Mesendoderm (in vitro differentiated cells): ENCODE measurements at regions not wholly inside any gene's neighbourhood (a gene's known extent, or its start where the extent isn't known, plus 50 kb on each side); places are given as distances from the start of the nearest gene placed in this dataset.

Source experiments
- DNase-seq: peaks from one replicate; pipeline ENCODE4 v3.0.0; 2013
- H2AK5ac ChIP-seq: 2 replicates; pipeline ENCODE4 v1.6.1; 2013; ENCODE audit warnings: low read length, inconsistent platforms
- H2BK120ac ChIP-seq: 2 replicates; pipeline ENCODE4 v1.6.1; 2013; ENCODE audit warnings: low read depth, mild to moderate bottlenecking, low read length, moderate library complexity, mixed read lengths
- H2BK15ac ChIP-seq: replicated peaks from 2 replicates; pipeline ENCODE4 v1.6.1; 2013; ENCODE audit warnings: low read depth, mild to moderate bottlenecking, moderate library complexity
- H2BK5ac ChIP-seq: 2 replicates; pipeline ENCODE4 v1.6.1; 2013; ENCODE audit warnings: low read length, inconsistent platforms
- H3K18ac ChIP-seq: 2 replicates; pipeline ENCODE4 v1.6.1; 2013; ENCODE audit warnings: mild to moderate bottlenecking, low read length, mixed read lengths
- H3K23ac ChIP-seq: one replicate; pipeline ENCODE4 v1.6.1; 2013; ENCODE audit warnings: low read length
- H3K27ac ChIP-seq: 2 replicates; pipeline ENCODE4 v1.5.1; 2013; ENCODE audit warnings: low read depth, mild to moderate bottlenecking, inconsistent platforms, low read length, moderate library complexity
- H3K27me3 ChIP-seq: 2 replicates; pipeline ENCODE4 v1.6.1; 2013; ENCODE audit warnings: low read length, control low read depth, mild to moderate bottlenecking, inconsistent platforms; ENCODE audit not compliant: insufficient read depth, poor library complexity
- H3K36me3 ChIP-seq: 2 replicates; pipeline ENCODE4 v1.6.1; 2013; ENCODE audit warnings: low read length, inconsistent platforms; ENCODE audit not compliant: control insufficient read depth, insufficient read depth
- H3K4ac ChIP-seq: one replicate; pipeline ENCODE4 v1.6.1; 2013; ENCODE audit warnings: low read depth, mild to moderate bottlenecking, low read length, moderate library complexity
- H3K4me1 ChIP-seq: 2 replicates; pipeline ENCODE4 v1.6.1; 2013; ENCODE audit warnings: low read depth, low read length, inconsistent platforms; ENCODE audit not compliant: control insufficient read depth
- H3K4me2 ChIP-seq: 2 replicates; pipeline ENCODE4 v1.6.1; 2013; ENCODE audit warnings: low read length
- H3K4me3 ChIP-seq: 2 replicates; pipeline ENCODE4 v1.5.1; 2013; ENCODE audit warnings: mild to moderate bottlenecking, low read length
- H3K56ac ChIP-seq: one replicate; pipeline ENCODE4 v1.6.1; 2013; ENCODE audit warnings: low read length
- H3K79me1 ChIP-seq: 2 replicates; pipeline ENCODE4 v1.6.1; 2013; ENCODE audit warnings: low read length, inconsistent platforms
- H3K79me2 ChIP-seq: 2 replicates; pipeline ENCODE4 v1.6.1; 2013; ENCODE audit warnings: mild to moderate bottlenecking, low read length; ENCODE audit not compliant: control insufficient read depth, insufficient read depth
- H3K9ac ChIP-seq: 2 replicates; pipeline ENCODE4 v1.6.1; 2013; ENCODE audit warnings: low read length, inconsistent platforms
- H4K5ac ChIP-seq: one replicate; pipeline ENCODE4 v1.6.1; 2013; ENCODE audit warnings: low read length
- H4K8ac ChIP-seq: one replicate; pipeline ENCODE4 v1.6.1; 2013; ENCODE audit warnings: low read depth, mild to moderate bottlenecking, control low read depth, low read length, moderate library complexity
- WGBS: extraction: QIAGEN DNeasy Blood & Tissue Kit; methylation state at CpG from one replicate; pipeline ENCODE4 v1.1.7; 2013; ENCODE audit warnings: low lambda C conversion rate, missing lambda C conversion rate; ENCODE audit not compliant: insufficient coverage; ENCODE audit errors: extremely low coverage; 5-methylcytosine and 5-hydroxymethylcytosine counted together

GRCh38 chr6:132079286-132079685, 128.1 kb upstream of the CCN2 start:
- H3K4me2 ChIP-seq = no peak overlapping the region
- no peak overlapping the region for H3K4me3 ChIP-seq
- no peak overlapping the region for H4K5ac ChIP-seq
- H3K23ac ChIP-seq = no peak overlapping the region
- H2AK5ac ChIP-seq = no peak overlapping the region
- H3K27ac ChIP-seq = no peak overlapping the region
- no peaks in the 10 kb centered on the region for H3K36me3 ChIP-seq
- H2BK5ac ChIP-seq = no peak overlapping the region
- no peak overlapping the region for H2BK120ac ChIP-seq
- DNase-seq = no peak
- no peak overlapping the region for H3K56ac ChIP-seq
- H3K4me1 ChIP-seq = no peaks in the 10 kb centered on the region
- no peak overlapping the region for H3K18ac ChIP-seq
- no peak overlapping the region for H3K9ac ChIP-seq
- no peak overlapping the region for H4K8ac ChIP-seq
- H3K4ac ChIP-seq = no peak overlapping the region
- no peaks in the 10 kb centered on the region for H3K79me1 ChIP-seq
- no peaks in the 10 kb centered on the region for H3K79me2 ChIP-seq
- no peak overlapping the region for H2BK15ac ChIP-seq
- H3K27me3 ChIP-seq = no peaks in the 10 kb centered on the region
- no CpG with 5 or more reads among the region's 5 CpGs for WGBS

- Histone ChIP-seq H3K56ac (no peak overlapping the region), H3K4ac (no peak overlapping the region), H3K36me3 (no peaks in the 10 kb centered on the region), H3K4me3 (no peak overlapping the region), H4K8ac (no peak overlapping the region), H3K27ac (no peak overlapping the region), H4K5ac (no peak overlapping the region), H3K79me2 (no peaks in the 10 kb centered on the region), H3K23ac (no peak overlapping the region), H3K4me1 (no peaks in the 10 kb centered on the region), H3K27me3 (no peaks in the 10 kb centered on the region), H2BK5ac (no peak overlapping the region), H2AK5ac (no peak overlapping the region), H3K79me1 (no peaks in the 10 kb centered on the region), H2BK120ac (no peak overlapping the region), H3K18ac (no peak overlapping the region), H3K9ac (no peak overlapping the region), H2BK15ac (no peak overlapping the region), H3K4me2 (no peak overlapping the region)
- no peak for DNase-seq
- WGBS = no CpG with 5 or more reads among the region's 3 CpGs
Observed at GRCh38 chr6:132076452-132076851, 125.3 kb upstream of the CCN2 start.

- no peak overlapping the region for H2AK5ac ChIP-seq
- no peak overlapping the region for H3K27ac ChIP-seq
- no peak overlapping the region for H3K9ac ChIP-seq
- H2BK5ac ChIP-seq = no peak overlapping the region
- no peak overlapping the region for H3K4me2 ChIP-seq
- H4K8ac ChIP-seq = no peak overlapping the region
- no peak overlapping the region for H2BK120ac ChIP-seq
- no peaks in the 10 kb centered on the region for H3K79me1 ChIP-seq
- no peak overlapping the region for H3K23ac ChIP-seq
- no peaks in the 10 kb centered on the region for H3K4me1 ChIP-seq
- H4K5ac ChIP-seq = no peak overlapping the region
- H3K4me3 ChIP-seq = no peak overlapping the region
- no peak overlapping the region for H3K56ac ChIP-seq
- no peak overlapping the region for H3K4ac ChIP-seq
- H3K79me2 ChIP-seq = no peaks in the 10 kb centered on the region
- no peak overlapping the region for H3K18ac ChIP-seq
- no CpG with 5 or more reads among the region's 1 CpG for WGBS
- no peaks in the 10 kb centered on the region for H3K27me3 ChIP-seq
- H3K36me3 ChIP-seq = no peaks in the 10 kb centered on the region
- no peak for DNase-seq
- H2BK15ac ChIP-seq = no peak overlapping the region
Observed at GRCh38 chr6:132072831-132073230, 121.7 kb upstream of the CCN2 start.

GRCh38 chr6:132072271-132072670, 121.1 kb upstream of the CCN2 start:
- Histone ChIP-seq H3K4me1 (no peaks in the 10 kb centered on the region), H3K79me1 (no peaks in the 10 kb centered on the region), H3K9ac (no peak overlapping the region), H2BK5ac (no peak overlapping the region), H3K79me2 (no peaks in the 10 kb centered on the region), H3K27me3 (no peaks in the 10 kb centered on the region), H2AK5ac (no peak overlapping the region), H3K27ac (no peak overlapping the region), H4K5ac (no peak overlapping the region), H2BK120ac (no peak overlapping the region), H3K4me3 (no peak overlapping the region), H3K18ac (no peak overlapping the region), H3K23ac (no peak overlapping the region), H4K8ac (no peak overlapping the region), H3K4me2 (no peak overlapping the region), H2BK15ac (no peak overlapping the region), H3K56ac (no peak overlapping the region), H3K4ac (no peak overlapping the region), H3K36me3 (no peaks in the 10 kb centered on the region)
- WGBS = no CpG with 5 or more reads among the region's 2 CpGs
- no peak for DNase-seq

DNA sequence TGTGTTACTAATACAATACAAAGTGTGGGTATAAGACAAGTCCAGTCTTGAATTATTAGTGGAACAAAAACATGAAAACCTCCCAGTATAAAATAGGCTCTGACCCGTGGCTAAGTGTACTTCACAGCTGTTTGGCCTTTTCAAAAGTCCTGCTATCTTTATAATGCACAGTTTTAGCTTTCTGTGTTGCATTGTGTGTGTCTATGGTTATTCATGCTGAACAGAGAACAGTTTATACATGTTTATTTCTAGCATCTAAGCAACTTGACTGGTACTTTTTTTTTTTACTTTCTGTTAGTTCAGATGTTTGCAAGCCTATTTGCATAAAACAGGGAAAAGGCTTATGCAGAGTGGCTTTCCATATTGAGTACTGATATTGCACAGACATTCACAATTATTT, 119.2 kb upstream of the CCN2 start:
- Histone ChIP-seq H3K56ac (no peak overlapping the region), H3K18ac (no peak overlapping the region), H3K27ac (no peak overlapping the region), H4K5ac (no peak overlapping the region), H4K8ac (no peak overlapping the region), H3K23ac (no peak overlapping the region), H3K79me2 (no peaks in the 10 kb centered on the region), H3K9ac (no peak overlapping the region), H3K79me1 (no peaks in the 10 kb centered on the region), H3K27me3 (no peaks in the 10 kb centered on the region), H3K4me2 (no peak overlapping the region), H3K4ac (no peak overlapping the region), H2BK120ac (no peak overlapping the region), H2AK5ac (no peak overlapping the region), H3K4me3 (no peak overlapping the region), H2BK15ac (no peak overlapping the region), H3K36me3 (no peaks in the 10 kb centered on the region), H3K4me1 (no peaks in the 10 kb centered on the region), H2BK5ac (no peak overlapping the region)
- WGBS = no CpG with 5 or more reads among the region's 1 CpG
- no peak for DNase-seq

DNA sequence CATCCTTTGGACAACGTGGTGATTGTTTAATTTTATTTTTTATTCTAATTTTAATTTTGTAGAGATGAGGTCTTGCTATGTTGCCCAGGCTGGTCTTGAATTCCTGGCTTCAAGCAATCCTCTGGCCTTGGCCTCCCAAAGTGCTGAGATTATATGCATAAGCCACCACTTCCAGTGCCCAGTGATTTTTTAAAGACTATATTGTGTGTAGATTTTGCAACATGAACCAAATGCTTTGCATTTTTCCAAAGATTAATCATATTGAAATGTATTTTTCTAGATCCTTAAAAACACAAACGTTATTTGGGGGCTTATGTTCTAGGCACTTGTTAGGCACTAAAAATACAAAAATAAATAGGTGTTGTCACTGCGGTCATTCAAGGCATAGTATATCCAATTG, 117.6 kb upstream of the CCN2 start:
- no peak for DNase-seq
- Histone ChIP-seq H3K4ac (no peak overlapping the region), H3K9ac (no peak overlapping the region), H4K8ac (no peak overlapping the region), H3K4me3 (no peak overlapping the region), H2BK5ac (no peak overlapping the region), H3K36me3 (no peaks in the 10 kb centered on the region), H3K79me1 (no peaks in the 10 kb centered on the region), H2AK5ac (no peak overlapping the region), H3K18ac (no peak overlapping the region), H4K5ac (no peak overlapping the region), H3K56ac (no peak overlapping the region), H2BK15ac (no peak overlapping the region), H3K23ac (no peak overlapping the region), H3K79me2 (no peaks in the 10 kb centered on the region), H2BK120ac (no peak overlapping the region), H3K4me1 (no peaks in the 10 kb centered on the region), H3K4me2 (no peak overlapping the region), H3K27ac (no peak overlapping the region), H3K27me3 (no peaks in the 10 kb centered on the region)
- WGBS = no CpG with 5 or more reads among the region's 3 CpGs
